IMR-90 (cell line): ENCODE measurements at regions not wholly inside any gene's neighbourhood (a gene's known extent, or its start where the extent isn't known, plus 50 kb on each side); places are given as distances from the start of the nearest gene placed in this dataset.

ENCODE experiments used
- BHLHE40 ChIP-seq: fragments of 150-350 bp; IDR thresholded peaks from 2 replicates; pipeline ENCODE4 v1.6.1; 2016; ENCODE audit warnings: mild to moderate bottlenecking, low read depth, low read length
- CEBPB ChIP-seq: IDR thresholded peaks from 2 replicates; pipeline ENCODE4 v1.6.1; 2012; ENCODE audit warnings: low read depth, low read length, improper control_type of control experiment
- FOS ChIP-seq: fragments of 150-350 bp; IDR thresholded peaks from 2 replicates; pipeline ENCODE4 v1.6.1; 2016; ENCODE audit warnings: low read depth, low read length
- MAZ ChIP-seq: IDR thresholded peaks from 2 replicates; pipeline ENCODE4 v1.6.1; 2012; ENCODE audit warnings: low read depth, mild to moderate bottlenecking, low read length, improper control_type of control experiment, moderate library complexity, borderline replicate concordance
- MXI1 ChIP-seq: IDR thresholded peaks from 2 replicates; pipeline ENCODE4 v1.6.1; 2012; ENCODE audit warnings: low read depth, mild to moderate bottlenecking, low read length, moderate library complexity, borderline replicate concordance
- NFE2L2 ChIP-seq: fragments of 150-350 bp; IDR thresholded peaks from 2 replicates; pipeline ENCODE4 v1.6.1; 2016; ENCODE audit warnings: low read depth, mild to moderate bottlenecking, low read length
- POLR2A ChIP-seq: IDR thresholded peaks from 2 replicates; pipeline ENCODE4 v1.6.1; 2012; ENCODE audit warnings: mild to moderate bottlenecking, low read depth, low read length
- RCOR1 ChIP-seq: IDR thresholded peaks from 2 replicates; pipeline ENCODE4 v1.6.1; 2012; ENCODE audit warnings: mild to moderate bottlenecking, low read length, improper control_type of control experiment; ENCODE audit not compliant: insufficient replicate concordance
- RFX5 ChIP-seq: IDR thresholded peaks from 2 replicates; pipeline ENCODE4 v1.8.0; 2012; ENCODE audit warnings: low read depth, mild to moderate bottlenecking, low read length, moderate library complexity
- SMC3 ChIP-seq: fragments of 150-350 bp; IDR thresholded peaks from 2 replicates; pipeline ENCODE4 v1.6.1; 2016; ENCODE audit warnings: low read depth, mild to moderate bottlenecking, antibody characterized with exemption, low read length, moderate library complexity
- USF2 ChIP-seq: fragments of 150-350 bp; IDR thresholded peaks from 2 replicates; pipeline ENCODE4 v1.6.1; 2017; ENCODE audit warnings: mild to moderate bottlenecking, antibody characterized with exemption, low read length, low read depth
- TF ChIP-seq, protein P1 (sequence below): conservative IDR thresholded peaks from 2 replicates; pipeline ENCODE4 v1.5.1; 2012; ENCODE audit warnings: mild to moderate bottlenecking, low read depth, low read length, improper control_type of control experiment
- TF ChIP-seq, protein P2 (sequence below): fragments of 150-350 bp; IDR thresholded peaks from 2 replicates; pipeline ENCODE4 v1.6.1; 2016; ENCODE audit warnings: low read depth, mild to moderate bottlenecking, low read length, moderate library complexity, borderline replicate concordance

DNA sequence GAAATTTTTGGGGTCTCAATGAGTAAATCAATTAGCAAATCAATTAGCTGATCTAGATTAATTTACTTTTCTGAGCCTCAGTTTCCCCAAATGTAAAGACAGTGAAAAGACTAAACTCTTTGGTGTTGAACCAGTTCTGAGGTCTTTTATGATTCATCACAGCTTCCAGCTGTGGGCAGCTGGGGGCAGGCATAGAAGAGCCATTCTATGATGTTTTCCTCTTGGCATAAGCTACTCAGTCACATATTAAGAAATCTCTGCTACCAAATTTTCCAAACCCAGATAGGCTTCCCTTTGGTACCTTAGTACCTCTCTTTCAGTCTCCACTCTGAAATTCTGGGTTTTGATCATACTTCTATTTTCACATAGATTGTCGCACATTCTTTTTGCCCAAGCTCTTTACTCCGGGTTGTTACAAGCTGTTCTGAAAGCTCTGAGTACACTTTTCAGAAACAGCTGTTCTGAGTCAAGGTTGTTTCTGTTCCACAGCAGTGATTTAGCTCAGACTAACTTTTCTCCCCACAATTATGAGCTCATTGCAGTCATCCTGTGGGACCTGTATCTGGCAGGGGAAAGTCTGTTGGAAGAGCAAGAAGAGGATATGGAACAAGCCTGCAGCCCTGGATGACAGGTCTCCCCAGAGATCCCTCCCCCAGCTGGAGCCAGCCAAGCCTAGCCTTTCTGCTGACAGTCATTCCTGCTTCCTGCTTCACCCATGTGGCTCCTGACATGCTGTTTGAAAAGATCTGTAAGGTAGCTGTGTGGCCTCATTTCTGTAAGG is 599.6 kb upstream of the GHITM start:
- TF ChIP-seq RFX5 (no peak), POLR2A (no peak), CEBPB (no peak), USF2 (no peak), MXI1 (no peak), FOS (no peak), SMC3 (no peak), RCOR1 (no peak), NFE2L2 (no peak), BHLHE40 (no peak), MAZ (no peak)
- TF ChIP-seq, protein P1, sequence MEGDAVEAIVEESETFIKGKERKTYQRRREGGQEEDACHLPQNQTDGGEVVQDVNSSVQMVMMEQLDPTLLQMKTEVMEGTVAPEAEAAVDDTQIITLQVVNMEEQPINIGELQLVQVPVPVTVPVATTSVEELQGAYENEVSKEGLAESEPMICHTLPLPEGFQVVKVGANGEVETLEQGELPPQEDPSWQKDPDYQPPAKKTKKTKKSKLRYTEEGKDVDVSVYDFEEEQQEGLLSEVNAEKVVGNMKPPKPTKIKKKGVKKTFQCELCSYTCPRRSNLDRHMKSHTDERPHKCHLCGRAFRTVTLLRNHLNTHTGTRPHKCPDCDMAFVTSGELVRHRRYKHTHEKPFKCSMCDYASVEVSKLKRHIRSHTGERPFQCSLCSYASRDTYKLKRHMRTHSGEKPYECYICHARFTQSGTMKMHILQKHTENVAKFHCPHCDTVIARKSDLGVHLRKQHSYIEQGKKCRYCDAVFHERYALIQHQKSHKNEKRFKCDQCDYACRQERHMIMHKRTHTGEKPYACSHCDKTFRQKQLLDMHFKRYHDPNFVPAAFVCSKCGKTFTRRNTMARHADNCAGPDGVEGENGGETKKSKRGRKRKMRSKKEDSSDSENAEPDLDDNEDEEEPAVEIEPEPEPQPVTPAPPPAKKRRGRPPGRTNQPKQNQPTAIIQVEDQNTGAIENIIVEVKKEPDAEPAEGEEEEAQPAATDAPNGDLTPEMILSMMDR = no peak
- TF ChIP-seq, protein P2, sequence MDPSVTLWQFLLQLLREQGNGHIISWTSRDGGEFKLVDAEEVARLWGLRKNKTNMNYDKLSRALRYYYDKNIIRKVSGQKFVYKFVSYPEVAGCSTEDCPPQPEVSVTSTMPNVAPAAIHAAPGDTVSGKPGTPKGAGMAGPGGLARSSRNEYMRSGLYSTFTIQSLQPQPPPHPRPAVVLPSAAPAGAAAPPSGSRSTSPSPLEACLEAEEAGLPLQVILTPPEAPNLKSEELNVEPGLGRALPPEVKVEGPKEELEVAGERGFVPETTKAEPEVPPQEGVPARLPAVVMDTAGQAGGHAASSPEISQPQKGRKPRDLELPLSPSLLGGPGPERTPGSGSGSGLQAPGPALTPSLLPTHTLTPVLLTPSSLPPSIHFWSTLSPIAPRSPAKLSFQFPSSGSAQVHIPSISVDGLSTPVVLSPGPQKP = no peak
